Activated gamma-delta T cell treated with anti-CD3 and anti-CD28 coated beads, Interleukin-2, amount 50 U/mL, for 16 hours (primary cell): ENCODE measurements at regions not wholly inside any gene's neighbourhood (a gene's known extent, or its start where the extent isn't known, plus 50 kb on each side); places are given as distances from the start of the nearest gene placed in this dataset.

Experiments used
- DNase-seq: peaks from one replicate; pipeline ENCODE4 v3.0.0-alpha.2; 2020; ENCODE audit warnings: low read depth

GRCh38 chr6:14806101-14806500 lies 439.8 kb upstream of the JARID2 start:
- no peak for DNase-seq

GRCh38 chr6:14807130-14807529 lies 438.7 kb upstream of the JARID2 start:
- DNase-seq, result no peak

DNA sequence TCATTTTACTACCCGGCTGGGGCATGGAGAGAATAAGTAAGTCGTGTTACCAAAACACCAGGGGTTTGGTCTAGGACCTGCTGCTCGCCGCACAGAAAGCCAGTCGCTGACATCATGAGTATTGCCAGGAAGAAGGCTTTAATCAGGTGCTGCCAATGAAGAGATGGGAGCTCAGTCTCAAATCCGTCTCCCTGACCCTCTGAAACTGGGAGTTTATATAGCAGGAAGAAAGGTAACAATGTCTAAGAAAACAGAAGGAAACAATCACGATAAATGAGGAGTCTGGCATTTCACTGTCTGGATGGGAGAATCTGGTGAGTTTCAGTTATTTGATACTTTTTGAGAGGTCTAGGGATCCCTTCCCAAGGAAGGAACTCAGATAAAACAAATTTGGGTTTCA lies 437.9 kb upstream of the JARID2 start:
- DNase-seq, result no peak

DNA sequence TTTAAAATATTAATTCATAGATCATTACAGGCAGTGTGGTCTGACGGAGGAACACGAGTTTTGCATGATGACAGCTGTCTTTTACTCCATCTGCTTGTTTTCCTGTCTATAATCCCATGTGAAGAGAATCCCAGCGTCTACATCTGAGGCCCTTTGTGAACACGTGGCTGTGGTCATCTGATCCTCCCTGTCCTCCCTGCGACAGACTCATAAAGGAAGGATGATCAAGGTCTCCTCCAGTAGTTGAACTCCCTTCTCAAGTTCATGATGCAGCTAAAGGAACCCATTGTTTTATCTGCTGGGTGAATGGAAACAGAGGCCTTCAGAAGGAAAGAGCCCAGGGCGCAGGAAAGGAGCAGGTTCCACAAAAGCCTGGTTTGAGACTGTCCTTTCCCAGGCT lies 435.8 kb upstream of the JARID2 start:
- no peak for DNase-seq

DNA sequence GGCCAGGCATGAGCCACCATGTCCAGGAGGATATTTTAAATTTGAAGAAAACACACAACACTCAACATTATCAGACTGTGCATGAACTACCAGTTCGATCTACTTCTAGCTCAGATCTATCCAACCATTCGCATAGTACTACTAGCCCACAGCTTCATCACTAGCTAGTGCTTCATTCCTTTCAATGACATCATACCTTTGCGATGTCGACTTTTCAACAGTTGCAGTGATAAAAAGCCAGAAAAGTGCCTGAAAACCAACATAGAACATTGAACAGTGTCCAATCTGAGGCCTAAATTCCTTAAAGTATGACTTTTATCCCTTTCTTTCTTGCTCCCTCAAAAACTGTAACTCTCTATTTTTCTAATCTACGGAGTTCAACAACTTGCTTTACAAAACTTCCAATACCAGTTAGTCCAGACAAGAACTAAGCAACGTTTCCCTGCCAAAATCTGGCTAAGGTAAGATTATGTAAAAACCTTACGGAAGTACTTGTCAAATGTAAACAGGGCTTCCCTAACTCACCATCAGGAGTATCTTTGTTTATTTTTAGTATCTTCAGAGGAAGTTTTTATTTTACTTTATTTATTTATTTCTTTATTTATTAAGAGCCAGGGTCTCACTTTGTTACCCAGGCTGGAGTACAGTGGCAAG lies 434.0 kb upstream of the JARID2 start:
- DNase-seq, result no peak

DNA sequence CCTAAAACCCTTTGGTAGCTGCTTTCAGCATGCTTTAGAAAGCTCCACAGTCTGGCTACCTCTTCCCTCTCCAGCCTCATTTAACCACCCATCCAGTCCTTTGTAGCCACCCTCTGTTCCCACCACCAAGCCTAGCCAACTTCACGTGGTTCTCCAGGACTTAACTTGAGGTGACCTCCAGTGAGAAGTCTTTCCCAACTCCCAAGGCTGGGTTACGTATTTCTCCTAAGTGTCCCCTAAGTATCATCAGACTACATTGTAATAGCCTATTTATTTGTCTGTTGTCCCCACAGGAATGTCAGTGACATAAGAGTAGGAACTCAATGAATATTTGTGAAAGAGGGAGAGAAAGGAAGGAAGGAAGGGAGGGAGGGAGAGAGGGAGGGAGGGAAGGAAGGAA lies 431.9 kb upstream of the JARID2 start:
- DNase-seq, result no peak

- DNase-seq, result no peak
Measured at GRCh38 chr6:14816116-14816859, 429.6 kb upstream of the JARID2 start.

GRCh38 chr6:14817074-14817473 lies 428.8 kb upstream of the JARID2 start:
- no peak for DNase-seq

DNA sequence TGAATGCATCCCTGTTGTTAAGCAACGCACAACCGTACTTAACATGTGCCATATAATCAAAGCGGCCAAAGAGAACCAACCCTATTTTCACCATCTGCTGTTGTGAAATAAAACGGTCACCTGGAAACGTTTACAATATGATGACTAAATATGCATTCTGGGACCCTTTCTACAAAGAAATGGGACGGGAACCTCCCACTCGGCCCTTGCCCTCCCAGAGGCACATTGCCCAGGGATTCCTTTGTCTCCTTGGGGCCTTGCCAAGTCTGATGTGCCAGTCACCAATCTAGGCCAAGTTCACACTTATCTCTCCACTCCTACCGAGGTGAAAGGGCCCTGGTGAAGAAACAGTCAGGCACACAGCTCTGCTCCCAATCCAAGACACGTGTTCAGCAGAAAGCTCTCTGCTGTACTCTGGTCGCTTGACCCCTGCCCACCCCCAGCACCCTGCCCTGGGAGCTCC lies 427.4 kb upstream of the JARID2 start:
- no peak for DNase-seq

DNA sequence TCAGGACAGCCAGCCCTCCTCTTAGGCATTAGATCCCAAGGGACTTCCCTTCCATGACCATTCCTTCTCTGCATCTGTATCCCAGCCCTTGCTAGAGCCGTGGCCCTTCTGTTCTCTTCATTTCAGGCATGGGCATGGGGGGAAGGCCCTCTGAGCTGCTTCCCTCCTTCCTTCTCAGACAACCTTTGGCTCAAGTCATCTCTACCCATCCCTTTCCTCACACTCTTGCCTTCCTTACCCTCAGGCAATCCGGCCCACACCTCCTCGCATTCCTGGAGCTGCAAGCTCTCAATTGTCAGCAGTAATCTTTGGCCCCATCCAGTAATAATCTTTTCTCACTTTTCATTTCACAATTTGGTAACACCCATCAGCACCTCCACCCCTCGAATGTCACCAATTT lies 426.9 kb upstream of the JARID2 start:
- no peak for DNase-seq

- no peak for DNase-seq
Measured at GRCh38 chr6:14819840-14820420, 425.9 kb upstream of the JARID2 start.

DNA sequence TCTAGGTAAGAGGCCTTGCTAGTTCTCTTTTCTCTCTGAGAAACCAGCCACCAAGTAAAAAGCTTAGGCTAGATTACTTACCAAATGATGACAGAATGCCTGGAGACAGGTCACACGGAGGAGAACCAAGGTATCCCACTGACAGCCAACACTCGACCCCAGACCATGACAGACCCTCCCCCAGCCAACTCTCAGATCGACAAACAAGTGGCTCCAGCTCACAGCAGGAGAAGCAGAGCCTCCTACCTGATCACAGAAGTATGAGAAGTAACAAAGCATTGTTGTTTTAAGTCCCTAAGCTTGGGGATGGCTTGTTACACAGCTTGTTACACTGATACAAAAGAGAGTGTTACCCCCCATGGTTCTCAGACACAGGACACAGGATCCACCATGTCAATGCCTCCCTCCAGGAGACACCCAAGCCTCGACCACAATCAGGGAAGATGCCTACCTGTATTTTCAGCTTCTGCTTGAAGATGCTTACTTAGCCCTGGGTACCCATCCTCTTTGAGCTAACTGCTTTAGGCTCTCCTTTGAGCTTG lies 423.8 kb upstream of the JARID2 start:
- no peak for DNase-seq

GRCh38 chr6:14822679-14823078 lies 423.2 kb upstream of the JARID2 start:
- DNase-seq, result no peak

- no peak for DNase-seq
Measured at GRCh38 chr6:14824060-14824459, 421.8 kb upstream of the JARID2 start.

DNA sequence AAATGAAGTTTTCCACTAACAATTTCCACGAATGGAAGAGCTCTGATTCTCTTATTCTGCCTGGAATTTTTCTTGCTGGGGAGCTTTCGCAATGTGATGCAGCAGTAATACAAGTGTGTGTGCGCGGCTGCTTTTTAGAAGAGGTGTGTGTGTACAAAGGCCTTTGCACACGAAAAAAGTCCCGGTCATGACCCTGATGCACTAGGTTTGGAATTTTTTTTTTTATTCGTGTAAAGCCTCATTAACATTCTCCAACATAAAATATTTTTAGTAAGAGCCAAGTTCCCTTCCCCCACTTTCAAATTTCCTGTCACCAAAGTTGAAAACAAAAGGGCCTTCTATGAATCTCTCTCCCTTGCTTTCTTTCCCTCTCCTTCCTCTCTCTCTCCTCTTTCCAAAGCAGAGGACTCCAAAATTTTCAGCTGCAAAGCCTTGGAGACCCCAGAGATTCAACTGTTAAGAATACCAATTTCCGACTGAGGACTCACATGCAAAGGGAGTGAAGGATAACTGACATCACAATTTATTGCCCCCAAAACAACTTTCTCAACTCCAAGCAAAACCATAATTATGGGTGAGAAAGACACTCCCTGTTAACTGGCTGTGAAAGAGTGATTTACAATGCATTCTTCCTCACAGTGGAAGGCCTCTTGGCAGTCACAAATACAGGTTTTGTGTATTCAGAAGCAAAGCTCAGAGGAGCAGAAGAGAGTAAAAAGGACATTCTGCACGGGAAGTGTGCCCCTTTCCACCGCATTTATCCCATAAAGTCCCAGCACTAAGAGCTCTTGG lies 421.2 kb upstream of the JARID2 start:
- no peak for DNase-seq

- no peak for DNase-seq
Measured at GRCh38 chr6:14826456-14826855, 419.4 kb upstream of the JARID2 start.

GRCh38 chr6:14827354-14827753 lies 418.5 kb upstream of the JARID2 start:
- DNase-seq, result no peak

DNA sequence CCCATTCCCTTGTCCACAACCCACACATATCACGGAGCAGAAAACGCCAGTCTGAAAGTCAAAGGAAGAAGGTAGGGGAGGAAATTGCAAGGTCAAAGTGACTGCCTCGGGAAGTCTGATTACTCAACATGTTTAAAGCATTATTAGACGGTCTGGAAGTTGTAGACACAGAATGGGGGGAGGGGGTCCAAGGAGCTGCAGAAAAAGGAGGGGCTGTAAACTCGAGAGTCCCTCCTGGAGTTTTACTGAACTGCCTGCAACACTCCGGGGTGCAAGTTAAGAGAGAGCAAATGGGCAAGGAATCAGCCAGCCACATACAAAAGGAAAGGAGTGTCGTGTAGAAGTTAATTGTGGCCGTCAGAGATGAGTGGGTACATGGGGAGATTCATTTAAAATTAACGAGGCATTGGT lies 417.7 kb upstream of the JARID2 start:
- DNase-seq, result no peak

DNA sequence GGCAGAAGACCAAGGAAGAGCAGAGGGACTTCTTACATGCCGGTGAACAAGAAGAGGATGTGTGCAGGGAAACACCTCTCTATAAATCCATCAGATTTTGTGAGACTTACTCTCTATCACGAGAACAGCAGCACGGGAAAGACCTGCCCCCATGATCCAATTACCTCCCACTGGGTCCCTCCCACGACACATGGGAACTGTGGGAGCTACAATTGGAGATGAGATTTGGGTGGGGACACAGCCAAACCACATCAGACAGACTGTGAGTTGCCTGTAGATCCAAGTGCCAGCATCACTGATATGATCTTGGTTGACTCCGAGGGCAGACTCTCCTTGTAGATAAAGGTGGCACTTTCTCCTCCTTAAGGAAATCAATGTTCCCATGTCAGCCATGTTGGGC lies 414.8 kb upstream of the JARID2 start:
- no peak for DNase-seq

DNA sequence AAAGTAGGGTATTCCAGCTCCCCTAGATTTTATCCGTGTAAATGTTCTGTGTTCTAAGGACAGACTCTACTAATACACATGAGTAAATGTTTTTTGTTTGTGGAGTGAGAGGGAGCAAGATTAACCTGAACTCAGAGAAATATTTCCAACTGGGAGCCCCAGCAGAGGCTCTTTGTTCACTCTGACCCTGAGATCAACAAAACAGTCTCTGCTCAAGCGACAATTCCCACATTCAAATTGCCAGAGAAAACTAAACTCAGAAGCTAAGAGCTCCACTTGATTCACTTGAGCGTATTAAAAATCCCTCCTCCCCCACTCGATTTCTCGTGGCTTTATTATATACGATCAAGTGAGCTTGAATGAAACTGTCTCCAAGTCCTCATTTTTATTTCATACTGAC lies 413.9 kb upstream of the JARID2 start:
- DNase-seq, result no peak

- no peak for DNase-seq
Measured at GRCh38 chr6:14832427-14832826, 413.4 kb upstream of the JARID2 start.

DNA sequence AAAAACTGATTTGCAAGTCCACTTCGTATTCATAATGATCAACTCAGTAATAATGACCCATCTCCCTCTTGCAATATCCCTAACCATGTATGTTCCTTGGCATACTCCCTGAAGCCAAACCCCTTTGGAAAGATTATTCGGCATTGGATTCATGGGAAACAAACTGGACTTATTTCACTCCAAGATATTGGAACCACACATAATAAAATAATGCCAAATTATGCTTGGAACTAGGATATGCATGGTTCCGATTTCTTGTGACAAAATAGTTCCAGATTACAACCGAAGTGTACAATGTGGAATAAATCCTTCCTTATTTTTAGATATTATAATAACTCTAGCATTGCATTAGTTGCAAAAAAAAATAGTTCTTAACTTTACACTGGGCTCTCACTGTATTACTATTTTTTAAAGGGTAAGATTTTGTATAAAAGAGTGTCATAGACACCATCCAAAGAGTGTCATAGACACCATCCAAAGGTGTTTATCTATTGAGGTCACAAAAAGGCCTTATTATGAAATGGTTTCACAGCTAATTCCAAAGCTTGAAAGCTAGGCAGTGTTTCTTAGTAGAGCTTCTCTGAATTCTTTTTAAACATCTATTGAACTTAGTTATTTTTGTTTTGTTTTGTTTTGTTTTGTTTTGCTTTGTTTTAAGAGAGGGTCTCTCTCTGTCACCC lies 410.9 kb upstream of the JARID2 start:
- DNase-seq, result no peak
